Gastrocnemius medialis (tissue), 4 donors: ENCODE measurements at regions not wholly inside any gene's neighbourhood (a gene's known extent, or its start where the extent isn't known, plus 50 kb on each side); places are given as distances from the start of the nearest gene placed in this dataset.

Experiments
- CTCF ChIP-seq, 5 experiments: fragments of 450-650 bp in 3 of 5; fragments of 200-600 bp in 2 of 5; sonication (generic) in 2 of 5; IDR thresholded peaks in 4 of 5; conservative IDR thresholded peaks in 1 of 5; 1 replicate in 4 of 5; 2 replicates in 1 of 5; pipeline ENCODE4 v1.5.1; 2016 to 2019; ENCODE audit warnings: antibody characterized with exemption in 5 of 5, mild to moderate bottlenecking in 3 of 5, moderate library complexity in 3 of 5
- POLR2A ChIP-seq, 2 donors: fragments of 450-650 bp; IDR thresholded peaks; one replicate each; pipeline ENCODE4 v1.6.1; 2017; ENCODE audit warnings: antibody characterized with exemption in 2 of 2, mild to moderate bottlenecking in 2 of 2, moderate library complexity in 2 of 2

- no peak for TF ChIP-seq CTCF (IDR thresholded peaks at IDR 0.05 in 4 of 5, conservative IDR thresholded peaks at IDR 0.05 in 1 of 5)
- no peak for TF ChIP-seq POLR2A (IDR thresholded peaks at IDR 0.05)
Observed at GRCh38 chr10:129274748-129275474, 192.1 kb upstream of the MGMT start.
